ENCODE measurements at regions not wholly inside any gene's neighbourhood (a gene's known extent, or its start where the extent isn't known, plus 50 kb on each side); places are given as distances from the start of the nearest gene placed in this dataset.

DNA sequence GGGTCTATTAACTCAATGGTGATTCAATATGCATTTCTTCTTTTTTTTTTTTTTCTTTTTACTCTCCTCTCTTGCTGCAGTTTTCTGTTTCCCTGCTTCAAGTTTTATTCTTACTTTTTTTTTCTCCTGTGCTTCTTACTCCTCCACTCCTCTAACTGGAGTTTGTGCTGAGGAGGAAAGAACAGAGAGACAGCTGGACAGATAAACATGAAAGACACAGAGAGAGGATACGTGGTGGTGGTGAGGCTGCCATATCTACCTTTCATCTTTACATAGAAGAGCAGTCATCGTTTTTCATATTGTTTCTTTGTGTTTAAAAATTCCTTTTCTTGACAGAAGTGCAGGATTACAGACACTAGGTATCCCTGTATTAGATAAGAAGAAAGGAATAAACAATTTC, 262.8 kb downstream of the OTOL1 start:
- Histone ChIP-seq H3K9me3 (ENCODE audit: low read length) (no peaks in the 10 kb centered on the region), H3K4me3 (replicated peaks in 1 of 3; ENCODE audit: insufficient read depth in 1 of 3, low read depth in 2 of 3, low read length in 3 of 3) (no peak overlapping the region), H2AFZ (ENCODE audit: low read length) (no peak overlapping the region), H3K27me3 (ENCODE audit: control insufficient read depth in 1 of 2, insufficient read depth in 2 of 2, low read length in 2 of 2) (no peaks in the 10 kb centered on the region; a peak in 1 of 5 replicates), H3K27ac (ENCODE audit: extremely low read length, insufficient read depth, low read length) (no peak overlapping the region), H3K9ac (ENCODE audit: insufficient read depth, low read depth, low read length) (no peak overlapping the region), H3K36me3 (replicated peaks in 1 of 2; ENCODE audit: control insufficient read depth in 1 of 2, insufficient read depth in 2 of 2, low read length in 2 of 2) (no peaks in the 10 kb centered on the region), H3K4me1 (ENCODE audit: insufficient read depth, low read length) (no peaks in the 10 kb centered on the region), H3K4me2 (ENCODE audit: low read depth, low read length) (no peak overlapping the region), H4K20me1 (ENCODE audit: insufficient read depth, low read length) (no peaks in the 10 kb centered on the region), H3K79me2 (ENCODE audit: insufficient read depth, low read length) (no peaks in the 10 kb centered on the region)
- WGBS (ENCODE audit: low lambda C conversion rate), result 2% methylated on average over 2 of the region's 2 CpGs
- in situ Hi-C loops (cut with HindIII; ENCODE audit: extremely low pct_ligation_motif_present, low pct_unique_long_range_greater_than_20kb) (no loop called here), intact Hi-C loops (cut with micrococcal nuclease; ENCODE audit: unreplicated experiment) (no loop called here)
- FAIRE-seq, result no peak
- ATAC-seq, result no peak
- BruUV-seq (replicated peaks), result no TSS peak
- ChIA-PET POLR2A (no interaction called here), CTCF (ENCODE audit: low intra/inter-chr PET ratio, low total read pairs) (no interaction called here)
- no peak for TF ChIP-seq SP5 (CRISPR knock-in tag; IDR thresholded peaks at IDR 0.05; ENCODE audit: borderline replicate concordance, low read depth)
- TF ChIP-seq, protein P1, sequence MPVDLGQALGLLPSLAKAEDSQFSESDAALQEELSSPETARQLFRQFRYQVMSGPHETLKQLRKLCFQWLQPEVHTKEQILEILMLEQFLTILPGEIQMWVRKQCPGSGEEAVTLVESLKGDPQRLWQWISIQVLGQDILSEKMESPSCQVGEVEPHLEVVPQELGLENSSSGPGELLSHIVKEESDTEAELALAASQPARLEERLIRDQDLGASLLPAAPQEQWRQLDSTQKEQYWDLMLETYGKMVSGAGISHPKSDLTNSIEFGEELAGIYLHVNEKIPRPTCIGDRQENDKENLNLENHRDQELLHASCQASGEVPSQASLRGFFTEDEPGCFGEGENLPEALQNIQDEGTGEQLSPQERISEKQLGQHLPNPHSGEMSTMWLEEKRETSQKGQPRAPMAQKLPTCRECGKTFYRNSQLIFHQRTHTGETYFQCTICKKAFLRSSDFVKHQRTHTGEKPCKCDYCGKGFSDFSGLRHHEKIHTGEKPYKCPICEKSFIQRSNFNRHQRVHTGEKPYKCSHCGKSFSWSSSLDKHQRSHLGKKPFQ (CRISPR knock-in tag; IDR thresholded peaks at IDR 0.05; ENCODE audit: insufficient replicate concordance), result no peak
- TF ChIP-seq POLR2AphosphoS5 (IDR thresholded peaks at IDR 0.05; ENCODE audit: low read depth, low read length), result no peak
- no peak for TF ChIP-seq KDM3A (CRISPR knock-in tag; IDR thresholded peaks at IDR 0.05; ENCODE audit: low read depth)
- TF ChIP-seq NR2C2 (CRISPR knock-in tag; IDR thresholded peaks at IDR 0.05; ENCODE audit: borderline replicate concordance), result no peak
- TF ChIP-seq CHCHD3 (CRISPR knock-in tag; IDR thresholded peaks at IDR 0.05), result no peak
- no peak for TF ChIP-seq XBP1 (CRISPR knock-in tag; IDR thresholded peaks at IDR 0.05)
- TF ChIP-seq TMF1 (CRISPR knock-in tag; IDR thresholded peaks at IDR 0.05; ENCODE audit: low read depth), result no peak
- no peak for DNase-seq (ENCODE audit: low spot score)

DNA sequence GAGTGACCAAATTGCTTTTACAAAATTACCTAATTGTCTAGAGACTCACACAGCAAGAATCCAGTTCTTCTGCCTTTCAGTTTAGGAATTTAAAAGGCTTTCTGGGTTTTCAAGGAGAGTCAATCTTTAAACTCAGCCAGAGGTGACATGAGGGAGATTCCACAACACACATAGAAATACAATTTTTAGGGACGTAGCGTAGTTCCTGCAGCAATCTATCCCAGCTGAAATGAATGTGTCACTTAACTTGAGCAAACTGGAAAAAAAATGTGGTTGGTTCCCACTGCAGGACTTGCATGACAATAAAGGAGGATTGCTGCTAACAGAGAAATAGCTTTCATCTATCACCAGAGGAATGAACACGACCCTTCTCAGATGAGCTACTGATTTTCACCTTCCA, 269.7 kb downstream of the OTOL1 start:
- no peak overlapping the region for H2AFZ ChIP-seq (ENCODE audit: low read length)
- no peak for FAIRE-seq
- no peak overlapping the region for H3K27ac ChIP-seq (ENCODE audit: extremely low read length, insufficient read depth, low read length)
- H3K4me3 ChIP-seq (replicated peaks in 1 of 3; ENCODE audit: insufficient read depth in 1 of 3, low read depth in 2 of 3, low read length in 3 of 3), result no peak overlapping the region
- H4K20me1 ChIP-seq (ENCODE audit: insufficient read depth, low read length), result no peaks in the 10 kb centered on the region
- ATAC-seq, result no peak
- no peaks in the 10 kb centered on the region for H3K27me3 ChIP-seq (ENCODE audit: control insufficient read depth in 1 of 2, insufficient read depth in 2 of 2, low read length in 2 of 2)
- no peak overlapping the region for H3K9ac ChIP-seq (ENCODE audit: insufficient read depth, low read depth, low read length)
- BruUV-seq (replicated peaks), result no TSS peak
- ChIA-PET POLR2A (no interaction called here), CTCF (ENCODE audit: low intra/inter-chr PET ratio, low total read pairs) (no interaction called here)
- intact Hi-C loops (cut with micrococcal nuclease; ENCODE audit: unreplicated experiment), result no loop called here
- H3K4me2 ChIP-seq (ENCODE audit: low read depth, low read length), result no peak overlapping the region
- no peaks in the 10 kb centered on the region for H3K9me3 ChIP-seq (ENCODE audit: low read length)
- no peaks in the 10 kb centered on the region for H3K79me2 ChIP-seq (ENCODE audit: insufficient read depth, low read length)
- WGBS (ENCODE audit: low lambda C conversion rate), result 61% methylated on average over 3 of the region's 3 CpGs
- no peak for TF ChIP-seq ZNF550 (CRISPR knock-in tag; IDR thresholded peaks at IDR 0.05; ENCODE audit: borderline replicate concordance)
- no peak for TF ChIP-seq FOXO1 (CRISPR knock-in tag; IDR thresholded peaks at IDR 0.05)
- TF ChIP-seq, protein P2, sequence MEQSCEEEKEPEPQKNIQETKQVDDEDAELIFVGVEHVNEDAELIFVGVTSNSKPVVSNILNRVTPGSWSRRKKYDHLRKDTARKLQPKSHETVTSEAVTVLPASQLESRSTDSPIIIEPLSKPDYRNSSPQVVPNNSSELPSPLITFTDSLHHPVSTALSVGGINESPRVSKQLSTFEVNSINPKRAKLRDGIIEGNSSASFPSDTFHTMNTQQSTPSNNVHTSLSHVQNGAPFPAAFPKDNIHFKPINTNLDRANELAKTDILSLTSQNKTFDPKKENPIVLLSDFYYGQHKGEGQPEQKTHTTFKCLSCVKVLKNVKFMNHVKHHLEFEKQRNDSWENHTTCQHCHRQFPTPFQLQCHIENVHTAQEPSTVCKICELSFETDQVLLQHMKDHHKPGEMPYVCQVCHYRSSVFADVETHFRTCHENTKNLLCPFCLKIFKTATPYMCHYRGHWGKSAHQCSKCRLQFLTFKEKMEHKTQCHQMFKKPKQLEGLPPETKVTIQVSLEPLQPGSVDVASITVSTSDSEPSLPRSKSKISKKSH (CRISPR knock-in tag; IDR thresholded peaks at IDR 0.05; ENCODE audit: borderline replicate concordance), result no peak
- no peak for TF ChIP-seq ESRRA (CRISPR knock-in tag; IDR thresholded peaks at IDR 0.05; ENCODE audit: low read depth)
- TF ChIP-seq HNRNPH1 (optimal IDR thresholded peaks at IDR 0.05; ENCODE audit: low read depth, low read length), result no peak
- no peaks in the 10 kb centered on the region for H3K36me3 ChIP-seq (replicated peaks in 1 of 2; ENCODE audit: control insufficient read depth in 1 of 2, insufficient read depth in 2 of 2, low read length in 2 of 2)
- in situ Hi-C loops (cut with HindIII; ENCODE audit: extremely low pct_ligation_motif_present, low pct_unique_long_range_greater_than_20kb), result no loop called here
- DNase-seq (ENCODE audit: low spot score), result no peak
- H3K4me1 ChIP-seq (ENCODE audit: insufficient read depth, low read length), result no peaks in the 10 kb centered on the region

Data from HepG2 (cell line).